Kasumi-1 (cell line): ENCODE measurements at regions not wholly inside any gene's neighbourhood (a gene's known extent, or its start where the extent isn't known, plus 50 kb on each side); places are given as distances from the start of the nearest gene placed in this dataset.
"Not testable (repeated sequence)": the region's sequence is repeated elsewhere in the genome, so short reads cannot be mapped to it uniquely, and the experiment has no call there.

ENCODE experiments used
- DNase-seq, 2 experiments: peaks; one replicate each; lab custom pipeline; 2025; lab: John Stamatoyannopoulos, UW

GRCh38 chr1:95903060-95903459 is 669.0 kb downstream of the RWDD3 start:
- no peak for DNase-seq

GRCh38 chr1:95905818-95906395 is 671.9 kb downstream of the RWDD3 start:
- DNase-seq, result no peak

GRCh38 chr1:95911739-95912138 is 677.7 kb downstream of the RWDD3 start:
- DNase-seq, result not testable (repeated sequence)

- peak; percentile 51 to 57 for DNase-seq
These were observed 682.6 kb downstream of the RWDD3 start for GRCh38 chr1:95916616-95917015.

- DNase-seq, result no peak
These were observed 690.7 kb downstream of the RWDD3 start for GRCh38 chr1:95924684-95925083.

GRCh38 chr1:95926331-95926730 is 692.3 kb downstream of the RWDD3 start:
- DNase-seq, result no peak

GRCh38 chr1:95927061-95927460 is 693.1 kb downstream of the RWDD3 start:
- DNase-seq, result no peak

GRCh38 chr1:95935719-95936118 is 701.7 kb downstream of the RWDD3 start:
- no peak for DNase-seq

GRCh38 chr1:95941121-95941798 is 707.2 kb downstream of the RWDD3 start:
- DNase-seq, result no peak

- no peak for DNase-seq
These were observed 714.0 kb downstream of the RWDD3 start for GRCh38 chr1:95948023-95948422.

- DNase-seq, result peak; percentile 71 to 73
These were observed 717.5 kb downstream of the RWDD3 start for GRCh38 chr1:95951371-95952102.

GRCh38 chr1:95953015-95953414 is 719.0 kb downstream of the RWDD3 start:
- peak; percentile 39 to 66 for DNase-seq

- DNase-seq, result no peak
These were observed 720.6 kb downstream of the RWDD3 start for GRCh38 chr1:95954585-95954984.

- no peak for DNase-seq
These were observed 722.2 kb downstream of the RWDD3 start for GRCh38 chr1:95956215-95956614.

GRCh38 chr1:95957748-95958147 is 723.7 kb downstream of the RWDD3 start:
- no peak for DNase-seq

- peak in 1 of 2 experiments; percentile 13 for DNase-seq
These were observed 732.9 kb downstream of the RWDD3 start for GRCh38 chr1:95966866-95967265.

GRCh38 chr1:95974586-95974985 is 740.6 kb downstream of the RWDD3 start:
- no peak for DNase-seq

GRCh38 chr1:95982711-95983110 is 738.9 kb upstream of the PTBP2 start:
- no peak for DNase-seq

- DNase-seq, result no peak
These were observed 737.8 kb upstream of the PTBP2 start for GRCh38 chr1:95983831-95984230.

- DNase-seq, result no peak
These were observed 736.7 kb upstream of the PTBP2 start for GRCh38 chr1:95984798-95985374.

GRCh38 chr1:95990033-95990432 is 731.6 kb upstream of the PTBP2 start:
- no peak for DNase-seq

- no peak for DNase-seq
These were observed 729.6 kb upstream of the PTBP2 start for GRCh38 chr1:95991787-95992520.
